Testis (tissue), 2 donors: ENCODE measurements at regions not wholly inside any gene's neighbourhood (a gene's known extent, or its start where the extent isn't known, plus 50 kb on each side); places are given as distances from the start of the nearest gene placed in this dataset.

Source experiments
- DNase-seq: peaks from one replicate; pipeline ENCODE4 v3.0.0-alpha.2; 2019
- H3K27ac ChIP-seq, 2 donors: fragments of 200-600 bp; sonication (generic); one replicate each; pipeline ENCODE4 v1.5.1; 2019
- H3K27me3 ChIP-seq: fragments of 200-600 bp; sonication (generic); one replicate; pipeline ENCODE4 v1.5.1; 2019
- H3K36me3 ChIP-seq: fragments of 200-600 bp; sonication (generic); one replicate; pipeline ENCODE4 v1.5.1; 2017; ENCODE audit warnings: low read depth; ENCODE audit errors: missing control alignments
- H3K4me1 ChIP-seq: fragments of 200-600 bp; sonication (generic); one replicate; pipeline ENCODE4 v1.5.1; 2019
- H3K4me3 ChIP-seq, 2 donors: fragments of 200-600 bp; sonication (generic); one replicate each; pipeline ENCODE4 v1.5.1; 2017 to 2019
- H3K9me3 ChIP-seq: fragments of 200-600 bp; sonication (generic); one replicate; pipeline ENCODE4 v1.5.1; 2017
- CTCF ChIP-seq, 3 experiments: fragments of 450-650 bp in 2 of 3; fragments of 200-600 bp in 1 of 3; sonication (generic) in 1 of 3; IDR thresholded peaks; one replicate each; pipeline ENCODE4 v1.5.1; 2016 to 2019; ENCODE audit warnings: antibody characterized with exemption in 3 of 3, mild to moderate bottlenecking in 2 of 3, moderate library complexity in 1 of 3
- POLR2A ChIP-seq: fragments of 450-650 bp; IDR thresholded peaks from one replicate; pipeline ENCODE4 v1.6.1; 2017; ENCODE audit warnings: antibody characterized with exemption, mild to moderate bottlenecking, moderate library complexity
- WGBS, 2 donors: methylation state at CpG; one replicate each; pipeline ENCODE4 v1.1.5; 2018; 5-methylcytosine and 5-hydroxymethylcytosine counted together
- intact Hi-C: fragments of 100-400 bp; cut with DNase I; formaldehyde crosslinking; loops from one replicate; pipeline ENCODE4 v1.15.1; 2023; ENCODE audit warnings: low total_unique reads

- Histone ChIP-seq H3K27me3 (no peaks in the 10 kb centered on the region), H3K36me3 (no peaks in the 10 kb centered on the region), H3K4me1 (no peaks in the 10 kb centered on the region), H3K4me3 (no peak overlapping the region), H3K27ac (no peak overlapping the region), H3K9me3 (no peaks in the 10 kb centered on the region)
- 92 to 93% methylated on average over 5 to 8 of the region's 8 CpGs for WGBS, 2 donors
- DNase-seq = no peak
- intact Hi-C loops = no loop called here
- TF ChIP-seq POLR2A (no peak), CTCF (IDR thresholded peaks at IDR 0.05) (no peak)
Measured at GRCh38 chr5:106423109-106423897, 1247.4 kb downstream of the EFNA5 start.

GRCh38 chr5:106420102-106420501 lies 1250.6 kb downstream of the EFNA5 start:
- intact Hi-C loops = no loop called here
- 91 to 93% methylated on average over 4 of the region's 4 CpGs for WGBS, 2 donors
- DNase-seq = no peak

GRCh38 chr5:106418196-106418595 lies 1252.5 kb downstream of the EFNA5 start:
- Histone ChIP-seq H3K27ac (no peak overlapping the region), H3K4me3 (no peak overlapping the region), H3K27me3 (no peaks in the 10 kb centered on the region), H3K36me3 (no peaks in the 10 kb centered on the region), H3K9me3 (no peaks in the 10 kb centered on the region), H3K4me1 (no peaks in the 10 kb centered on the region)
- no peak for DNase-seq
- intact Hi-C loops = no loop called here
- TF ChIP-seq CTCF (IDR thresholded peaks at IDR 0.05) = no peak
- TF ChIP-seq POLR2A = no peak
- 76 to 86% methylated on average over 2 of the region's 2 CpGs for WGBS, 2 donors

More at GRCh38 chr5:106420102-106420501, 1250.6 kb downstream of the EFNA5 start:
- Histone ChIP-seq H3K4me1 (no peaks in the 10 kb centered on the region), H3K27me3 (no peaks in the 10 kb centered on the region), H3K27ac (no peak overlapping the region), H3K36me3 (no peaks in the 10 kb centered on the region), H3K9me3 (no peaks in the 10 kb centered on the region), H3K4me3 (no peak overlapping the region)
- TF ChIP-seq CTCF (IDR thresholded peaks at IDR 0.05) (no peak), POLR2A (no peak)

- H3K4me3 ChIP-seq = peak overlapping the region in 1 of 2 donors; percentile 12
- H3K27me3 ChIP-seq = no peaks in the 10 kb centered on the region
- H3K4me1 ChIP-seq = no peaks in the 10 kb centered on the region
- 57 to 81% methylated on average over 6 of the region's 6 CpGs for WGBS, 2 donors
- TF ChIP-seq POLR2A (no peak), CTCF (IDR thresholded peaks at IDR 0.05) (no peak)
- H3K9me3 ChIP-seq = no peaks in the 10 kb centered on the region
- no peak overlapping the region for H3K27ac ChIP-seq
- no peaks in the 10 kb centered on the region for H3K36me3 ChIP-seq
- intact Hi-C loops = no loop called here
- no peak for DNase-seq
Measured at GRCh38 chr5:106417566-106417965, 1253.2 kb downstream of the EFNA5 start.

- peak overlapping the region in 1 of 2 donors; percentile 12 for H3K4me3 ChIP-seq
- peak; percentile 21 for DNase-seq
- H3K27ac ChIP-seq = no peak overlapping the region
- H3K4me1 ChIP-seq = no peaks in the 10 kb centered on the region
- intact Hi-C loops = no loop called here
- H3K36me3 ChIP-seq = no peaks in the 10 kb centered on the region
- no peaks in the 10 kb centered on the region for H3K27me3 ChIP-seq
- 34 to 70% methylated on average over 22 of the region's 22 CpGs for WGBS, 2 donors
- no peak for TF ChIP-seq POLR2A
- TF ChIP-seq CTCF (IDR thresholded peaks at IDR 0.05) = no peak
- no peaks in the 10 kb centered on the region for H3K9me3 ChIP-seq
Measured at GRCh38 chr5:106417163-106417562, 1253.6 kb downstream of the EFNA5 start.
